Common myeloid progenitor, CD34-positive (primary cell): ENCODE measurements at regions not wholly inside any gene's neighbourhood (a gene's known extent, or its start where the extent isn't known, plus 50 kb on each side); places are given as distances from the start of the nearest gene placed in this dataset.

ENCODE experiments used
- CTCF ChIA-PET: fragments of 350-600 bp; sonication (Branson Sonifier 250); formaldehyde crosslinking; loops from one replicate; lab custom pipeline; 2021; ENCODE audit warnings: antibody characterized with exemption; lab: Charles Lee
- POLR2A ChIA-PET: fragments of 350-600 bp; sonication (Branson Sonifier 250); formaldehyde crosslinking; loops from one replicate; lab custom pipeline; 2021; ENCODE audit warnings: antibody characterized with exemption; lab: Charles Lee
- DNase-seq, 3 donors: peaks; one replicate each; pipeline versions ENCODE4 v3.0.0 to v3.0.0-alpha.2; 2013
- H3K27ac ChIP-seq, 2 experiments: 1 replicate in 1 of 2; 2 replicates in 1 of 2; pipeline ENCODE4 v1.7.0; 2013; ENCODE audit warnings: inconsistent platforms in 2 of 2, low read length in 2 of 2, mild to moderate bottlenecking in 2 of 2, low read depth in 1 of 2, moderate library complexity in 1 of 2; ENCODE audit not compliant: severe bottlenecking in 2 of 2, insufficient read depth in 1 of 2, poor library complexity in 1 of 2
- H3K27me3 ChIP-seq, 5 experiments: replicated peaks in 2 of 5; 1 replicate in 3 of 5; 2 replicates in 2 of 5; pipeline versions ENCODE4 v1.6.1 to v1.7.0; 2013; ENCODE audit warnings: low read length in 4 of 5, mild to moderate bottlenecking in 2 of 5, moderate library complexity in 2 of 5, inconsistent platforms in 1 of 5; ENCODE audit not compliant: insufficient read depth in 5 of 5, control insufficient read depth in 4 of 5
- H3K36me3 ChIP-seq, 4 experiments: 1 replicate in 2 of 4; 2 replicates in 2 of 4; pipeline versions ENCODE4 v1.6.1 to v1.7.0; 2013; ENCODE audit warnings: low read length in 3 of 4, control low read depth in 1 of 4, mild to moderate bottlenecking in 1 of 4; ENCODE audit not compliant: control insufficient read depth in 4 of 4, insufficient read depth in 4 of 4
- H3K4me1 ChIP-seq, 4 experiments: 1 replicate in 3 of 4; 2 replicates in 1 of 4; pipeline versions ENCODE4 v1.6.1 to v1.7.1; 2013; ENCODE audit warnings: low read length in 3 of 4, mild to moderate bottlenecking in 3 of 4, control low read depth in 1 of 4, inconsistent platforms in 1 of 4, moderate library complexity in 1 of 4; ENCODE audit not compliant: control insufficient read depth in 4 of 4, insufficient read depth in 4 of 4; ENCODE audit errors: control extremely low read depth in 1 of 4
- H3K4me3 ChIP-seq, 7 experiments: 1 replicate in 4 of 7; 2 replicates in 3 of 7; pipeline versions ENCODE4 v1.5.1 to v1.7.0; 2013; ENCODE audit warnings: mild to moderate bottlenecking in 7 of 7, low read length in 6 of 7, moderate library complexity in 6 of 7, inconsistent platforms in 2 of 7, low read depth in 2 of 7, control low read depth in 1 of 7; ENCODE audit not compliant: insufficient read depth in 4 of 7, control insufficient read depth in 1 of 7; ENCODE audit errors: extremely low read depth in 1 of 7
- H3K9me3 ChIP-seq, 5 experiments: 1 replicate in 4 of 5; 2 replicates in 1 of 5; pipeline versions ENCODE4 v1.6.1 to v1.7.1; 2013; ENCODE audit warnings: low read length in 4 of 5, mild to moderate bottlenecking in 2 of 5, inconsistent platforms in 1 of 5, low read depth in 1 of 5, moderate library complexity in 1 of 5; ENCODE audit not compliant: control insufficient read depth in 4 of 5, insufficient read depth in 2 of 5; ENCODE audit errors: control extremely low read depth in 1 of 5
- WGBS: methylation state at CpG from one replicate; pipeline ENCODE4 v1.1.5; 2013; ENCODE audit not compliant: insufficient coverage; 5-methylcytosine and 5-hydroxymethylcytosine counted together

GRCh38 chr1:219419065-219419464 lies 193.8 kb downstream of the ZC3H11B start:
- H3K4me3 ChIP-seq = no peak overlapping the region
- POLR2A ChIA-PET = no interaction called here
- no peaks in the 10 kb centered on the region for H3K36me3 ChIP-seq
- no peak overlapping the region for H3K27ac ChIP-seq
- CTCF ChIA-PET = interaction anchor here (2.0 kb wide), 1 partner anchor 10 kb away, joined by 7 read pairs; no protein-coding TSS in a partner anchor
- no peaks in the 10 kb centered on the region for H3K4me1 ChIP-seq
- no peak for DNase-seq
- H3K27me3 ChIP-seq = no peaks in the 10 kb centered on the region
- no peaks in the 10 kb centered on the region for H3K9me3 ChIP-seq
- 88% methylated on average over 1 of the region's 1 CpG for WGBS

DNA sequence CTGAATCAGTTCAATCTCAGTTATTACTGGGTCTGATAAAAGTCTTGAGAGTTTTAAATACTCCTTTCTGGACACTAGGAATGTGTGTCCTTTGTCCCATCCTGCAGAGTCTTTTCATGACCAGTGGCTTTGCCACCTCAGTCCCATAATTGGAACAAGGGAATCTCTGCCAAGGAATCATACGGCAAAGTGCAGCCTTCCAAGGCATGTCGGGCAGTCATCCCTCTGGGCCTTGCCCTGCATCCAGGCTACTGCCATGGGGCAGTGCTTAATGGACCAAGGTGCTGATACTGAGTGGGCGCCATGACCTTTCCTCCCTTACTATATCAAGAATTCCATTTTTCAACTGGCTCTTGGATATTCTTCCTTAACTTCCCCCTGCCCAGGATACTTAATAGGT lies 195.3 kb downstream of the ZC3H11B start:
- 93% methylated on average over 3 of the region's 3 CpGs for WGBS
- CTCF ChIA-PET = interaction anchor here (1.1 kb wide), 1 partner anchor 11 kb away, joined by 3 read pairs; no protein-coding TSS in a partner anchor
- no peaks in the 10 kb centered on the region for H3K27me3 ChIP-seq
- no peaks in the 10 kb centered on the region for H3K4me1 ChIP-seq
- POLR2A ChIA-PET = no interaction called here
- no peaks in the 10 kb centered on the region for H3K36me3 ChIP-seq
- no peak overlapping the region for H3K4me3 ChIP-seq
- H3K27ac ChIP-seq = no peak overlapping the region
- no peaks in the 10 kb centered on the region for H3K9me3 ChIP-seq
- DNase-seq = no peak

GRCh38 chr1:219416598-219417238 lies 196.2 kb downstream of the ZC3H11B start:
- 0% methylated on average over 1 of the region's 1 CpG for WGBS
- CTCF ChIA-PET = interaction anchor here (0.9 to 1.1 kb wide), 2 partner anchors 9 to 12 kb away, joined by 3 read pairs; no protein-coding TSS in a partner anchor

GRCh38 chr1:219415915-219416314 lies 197.0 kb downstream of the ZC3H11B start:
- Histone ChIP-seq H3K27ac (no peak overlapping the region), H3K9me3 (no peaks in the 10 kb centered on the region), H3K36me3 (no peaks in the 10 kb centered on the region), H3K4me1 (no peaks in the 10 kb centered on the region), H3K27me3 (no peaks in the 10 kb centered on the region), H3K4me3 (no peak overlapping the region)
- ChIA-PET POLR2A (no interaction called here), CTCF (no interaction called here)
- DNase-seq = no peak
- whole genome bisulfite sequencing = no CpG with 5 or more reads among the region's 2 CpGs

More at GRCh38 chr1:219416598-219417238, 196.2 kb downstream of the ZC3H11B start:
- no peak overlapping the region for H3K27ac ChIP-seq
- DNase-seq = peak; percentile 30 to 58 (median 46)
- no peaks in the 10 kb centered on the region for H3K9me3 ChIP-seq
- POLR2A ChIA-PET = no interaction called here
- no peaks in the 10 kb centered on the region for H3K36me3 ChIP-seq
- no peaks in the 10 kb centered on the region for H3K27me3 ChIP-seq
- no peaks in the 10 kb centered on the region for H3K4me1 ChIP-seq
- H3K4me3 ChIP-seq = no peak overlapping the region

DNA sequence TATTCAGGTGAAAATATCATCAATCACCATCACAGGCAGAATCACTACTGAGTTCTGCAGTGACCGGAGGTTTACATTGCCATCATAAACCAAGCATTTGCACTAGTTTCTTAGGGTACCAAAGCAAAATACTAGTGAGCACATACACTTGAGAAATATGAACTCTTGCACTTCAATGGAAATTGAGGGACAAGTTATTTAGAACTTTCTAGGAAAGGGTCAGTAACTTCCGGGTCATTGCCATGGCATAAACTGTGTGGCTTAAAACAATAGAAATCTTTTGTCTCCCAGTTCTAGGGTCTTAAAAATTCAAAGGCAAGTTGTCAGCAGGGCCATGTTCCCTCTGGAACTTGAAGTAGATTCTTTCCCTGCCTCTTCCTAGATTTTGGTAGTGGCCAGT lies 197.5 kb downstream of the ZC3H11B start:
- no peak for DNase-seq
- WGBS = 91% methylated on average over 2 of the region's 2 CpGs
- Histone ChIP-seq H3K9me3 (no peaks in the 10 kb centered on the region), H3K4me1 (no peaks in the 10 kb centered on the region), H3K27ac (no peak overlapping the region), H3K4me3 (no peak overlapping the region), H3K36me3 (no peaks in the 10 kb centered on the region), H3K27me3 (no peaks in the 10 kb centered on the region)
- ChIA-PET CTCF (no interaction called here), POLR2A (no interaction called here)

DNA sequence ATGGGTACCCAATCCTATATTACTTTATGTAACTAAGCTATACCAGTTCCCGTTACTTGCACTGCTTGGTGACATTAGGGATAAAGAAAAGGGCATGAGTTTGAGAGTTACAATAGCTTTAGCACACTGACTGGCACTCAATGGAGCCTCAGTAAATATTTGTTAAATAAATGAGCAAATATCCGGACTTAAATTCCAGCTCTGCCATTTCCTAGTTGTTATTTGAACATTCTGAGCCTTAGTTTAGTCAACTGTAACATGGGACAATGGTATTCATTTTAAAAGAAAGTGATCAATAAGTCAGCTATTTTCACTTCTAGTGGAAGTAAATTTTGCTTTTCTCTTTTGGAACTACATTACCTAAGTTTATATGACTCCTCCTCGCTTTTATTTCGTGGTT lies 198.7 kb downstream of the ZC3H11B start:
- Histone ChIP-seq H3K36me3 (no peaks in the 10 kb centered on the region), H3K4me1 (no peaks in the 10 kb centered on the region), H3K4me3 (no peak overlapping the region), H3K27ac (no peak overlapping the region), H3K27me3 (no peaks in the 10 kb centered on the region), H3K9me3 (no peaks in the 10 kb centered on the region)
- WGBS = 100% methylated on average over 2 of the region's 4 CpGs
- ChIA-PET CTCF (interaction anchor here (1.2 kb wide), 1 partner anchor 41 kb away, joined by 3 read pairs; no protein-coding TSS in a partner anchor), POLR2A (no interaction called here)
- no peak for DNase-seq

- Histone ChIP-seq H3K36me3 (no peaks in the 10 kb centered on the region), H3K27me3 (no peaks in the 10 kb centered on the region), H3K9me3 (no peaks in the 10 kb centered on the region), H3K27ac (no peak overlapping the region), H3K4me1 (no peaks in the 10 kb centered on the region), H3K4me3 (no peak overlapping the region)
- CTCF ChIA-PET = interaction anchor here (1.2 kb wide), 1 partner anchor 40 kb away, joined by 3 read pairs; no protein-coding TSS in a partner anchor
- no CpG with 5 or more reads among the region's 1 CpG for WGBS
- no peak for DNase-seq
- POLR2A ChIA-PET = no interaction called here
These were observed 199.4 kb downstream of the ZC3H11B start for GRCh38 chr1:219413536-219413935.
